HuH-7 (cell line): ENCODE measurements at regions not wholly inside any gene's neighbourhood (a gene's known extent, or its start where the extent isn't known, plus 50 kb on each side); places are given as distances from the start of the nearest gene placed in this dataset.

Experiments used
- DNase-seq: peaks from one replicate; pipeline ENCODE4 v3.0.0; 2011; ENCODE audit warnings: low spot score

DNA sequence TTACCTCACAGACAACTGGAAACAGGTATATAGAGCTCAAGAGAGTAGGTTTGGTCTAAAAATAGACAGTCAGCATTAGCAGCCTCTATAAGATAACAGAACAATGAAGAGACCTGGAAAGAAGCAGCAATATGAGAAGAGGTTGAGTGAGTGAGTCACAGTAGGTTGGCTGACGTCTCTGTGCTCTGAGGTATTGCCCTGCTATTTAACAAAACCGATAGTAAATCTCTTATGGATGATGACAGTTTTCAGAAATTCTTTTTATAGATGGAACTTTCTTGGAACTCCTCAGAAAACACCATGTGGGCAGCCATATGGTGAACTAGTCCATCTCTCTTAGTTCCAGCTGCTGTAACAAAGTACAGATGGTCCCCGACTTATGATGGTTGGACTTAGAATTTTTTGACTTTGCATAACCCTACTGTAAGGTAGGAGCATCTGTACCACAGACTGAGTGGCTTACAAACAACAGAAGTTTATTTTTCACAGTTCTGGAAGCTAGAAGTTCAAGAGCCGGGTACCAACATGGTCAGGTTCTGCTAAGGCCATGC, 123.5 kb downstream of the MBD2 start:
- no peak for DNase-seq

DNA sequence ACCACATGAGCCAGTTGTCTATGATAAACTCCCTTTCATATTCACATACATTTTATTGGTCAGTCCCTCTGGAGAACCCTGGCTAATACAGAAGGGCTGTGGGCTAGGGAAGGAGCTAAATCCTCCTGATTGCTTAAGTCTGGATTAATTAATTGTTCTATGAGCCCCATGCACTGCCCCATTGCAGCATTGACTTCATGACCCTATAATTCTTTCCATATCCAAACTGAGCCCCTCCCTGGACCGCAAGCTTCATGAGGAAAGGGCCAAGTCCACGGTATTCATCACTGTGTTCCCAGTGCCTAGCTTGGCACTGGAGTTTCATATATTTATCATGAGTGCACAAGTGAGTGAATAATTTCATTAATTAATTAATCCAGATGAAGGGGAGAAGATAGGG, 124.0 kb downstream of the MBD2 start:
- no peak for DNase-seq

- no peak for DNase-seq
Observed at GRCh38 chr18:54094474-54094873, 130.0 kb downstream of the MBD2 start.

GRCh38 chr18:54090856-54091255, 133.6 kb downstream of the MBD2 start:
- no peak for DNase-seq

DNA sequence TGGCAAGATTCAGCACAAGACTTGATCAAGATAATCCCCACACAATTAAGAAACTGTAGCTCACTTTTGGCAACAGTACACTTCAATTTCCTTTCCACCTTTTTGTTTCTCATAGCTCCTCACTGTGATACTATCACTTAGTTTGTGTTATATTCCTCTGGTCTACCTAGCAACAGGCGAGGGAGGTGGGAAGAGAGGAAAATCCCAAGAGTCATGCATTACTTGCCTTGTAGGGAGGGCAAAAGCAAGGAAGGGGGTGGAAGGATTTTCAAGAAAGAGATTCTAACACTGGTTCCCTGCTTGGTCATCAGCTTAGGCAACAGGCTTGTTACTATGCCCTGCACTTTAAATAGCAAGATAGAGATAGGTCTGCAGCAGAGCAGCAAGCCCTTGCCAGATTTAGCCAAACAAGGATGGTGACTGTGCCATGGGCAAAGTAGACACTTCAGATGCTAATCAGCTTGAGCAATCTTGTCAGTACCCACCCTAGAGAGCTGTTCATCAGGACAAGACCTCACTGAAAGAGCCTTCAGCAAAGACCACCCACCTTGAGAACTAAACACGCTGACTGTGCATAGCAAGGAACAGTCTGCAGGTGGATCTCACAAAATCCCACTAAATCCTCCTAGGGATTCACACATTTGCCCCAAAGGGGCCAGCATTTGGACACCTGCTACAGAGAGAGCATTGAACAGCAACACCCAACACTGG, 134.6 kb downstream of the MBD2 start:
- DNase-seq, result no peak

DNA sequence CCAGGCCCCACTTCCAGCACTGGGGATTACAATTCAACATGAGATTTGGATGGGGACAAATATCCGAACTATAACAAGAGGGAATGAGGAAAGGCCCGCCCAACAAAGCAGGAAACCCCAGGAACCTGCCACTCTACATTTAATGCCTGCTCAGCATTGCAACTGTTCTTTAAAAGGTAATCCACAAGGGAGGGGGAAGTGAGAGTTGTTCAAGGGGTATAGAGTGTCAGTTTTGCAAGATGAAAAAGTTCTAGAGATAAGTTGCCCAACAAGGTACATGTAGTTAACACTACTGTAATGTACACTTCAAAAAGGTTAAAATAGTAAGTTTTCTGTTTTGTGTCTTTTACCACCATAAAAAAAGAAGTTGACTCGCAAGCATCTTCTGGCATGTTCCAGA, 137.6 kb downstream of the MBD2 start:
- no peak for DNase-seq

- DNase-seq, result no peak
Observed at GRCh38 chr18:54086046-54086802, 138.2 kb downstream of the MBD2 start.

DNA sequence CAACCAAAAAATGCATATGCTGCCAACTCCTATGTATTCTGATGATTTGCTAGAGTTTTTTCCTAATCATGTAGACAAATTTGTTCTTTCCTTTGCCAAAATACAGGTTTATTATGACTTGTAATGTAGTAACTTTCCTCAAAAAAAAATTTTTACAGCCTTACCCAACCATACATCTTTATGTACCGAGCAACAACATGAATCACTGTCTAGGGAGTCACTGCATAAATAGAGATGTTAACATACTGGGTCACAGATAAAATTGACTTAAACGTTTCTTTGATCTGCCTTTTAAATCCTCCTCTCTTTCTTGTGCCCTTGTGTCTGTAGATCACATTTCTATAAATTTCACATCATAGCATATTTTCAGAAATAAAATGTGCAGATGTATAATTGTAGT, 143.6 kb downstream of the MBD2 start:
- DNase-seq, result no peak

DNA sequence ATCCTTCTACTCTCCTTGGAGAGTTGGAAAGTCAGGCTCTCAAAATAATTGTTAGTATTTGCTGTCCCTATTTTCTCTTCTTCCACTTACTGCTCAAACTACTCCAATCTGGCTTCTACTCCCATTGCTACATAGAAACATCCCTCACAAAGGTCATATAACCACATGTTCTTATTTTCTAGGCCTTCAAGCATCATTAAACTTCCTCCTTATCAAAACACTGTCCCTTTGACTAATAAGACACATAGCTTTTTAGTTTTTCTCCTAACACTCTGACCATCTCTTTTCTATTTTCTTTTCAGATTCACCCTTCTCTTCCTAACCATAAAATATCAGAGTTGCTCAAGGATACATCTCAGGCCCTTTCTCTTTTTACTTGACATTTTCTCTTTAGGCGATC, 148.3 kb downstream of the MBD2 start:
- no peak for DNase-seq

DNA sequence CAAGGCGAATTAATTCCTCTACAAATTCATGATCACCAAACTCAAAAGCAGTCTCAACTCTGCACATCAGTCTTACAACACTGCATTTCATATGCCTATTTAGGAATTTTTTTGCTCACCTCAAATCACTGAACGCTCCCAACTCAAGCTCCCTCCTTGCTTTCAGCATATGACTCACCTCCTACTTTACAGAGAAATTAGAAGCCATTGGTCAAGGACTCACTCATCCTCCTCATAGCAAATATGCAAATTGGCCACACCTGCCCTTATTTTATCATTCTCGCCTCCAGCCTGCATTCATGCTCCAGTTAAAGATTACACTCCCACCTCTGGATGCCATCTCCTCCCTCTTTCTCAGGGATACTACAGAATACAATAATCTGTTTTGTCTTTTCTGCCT, 148.8 kb downstream of the MBD2 start:
- no peak for DNase-seq

GRCh38 chr18:54069729-54070128, 154.7 kb downstream of the MBD2 start:
- DNase-seq, result no peak

- DNase-seq, result no peak
Observed at GRCh38 chr18:54060343-54061005, 164.0 kb downstream of the MBD2 start.

DNA sequence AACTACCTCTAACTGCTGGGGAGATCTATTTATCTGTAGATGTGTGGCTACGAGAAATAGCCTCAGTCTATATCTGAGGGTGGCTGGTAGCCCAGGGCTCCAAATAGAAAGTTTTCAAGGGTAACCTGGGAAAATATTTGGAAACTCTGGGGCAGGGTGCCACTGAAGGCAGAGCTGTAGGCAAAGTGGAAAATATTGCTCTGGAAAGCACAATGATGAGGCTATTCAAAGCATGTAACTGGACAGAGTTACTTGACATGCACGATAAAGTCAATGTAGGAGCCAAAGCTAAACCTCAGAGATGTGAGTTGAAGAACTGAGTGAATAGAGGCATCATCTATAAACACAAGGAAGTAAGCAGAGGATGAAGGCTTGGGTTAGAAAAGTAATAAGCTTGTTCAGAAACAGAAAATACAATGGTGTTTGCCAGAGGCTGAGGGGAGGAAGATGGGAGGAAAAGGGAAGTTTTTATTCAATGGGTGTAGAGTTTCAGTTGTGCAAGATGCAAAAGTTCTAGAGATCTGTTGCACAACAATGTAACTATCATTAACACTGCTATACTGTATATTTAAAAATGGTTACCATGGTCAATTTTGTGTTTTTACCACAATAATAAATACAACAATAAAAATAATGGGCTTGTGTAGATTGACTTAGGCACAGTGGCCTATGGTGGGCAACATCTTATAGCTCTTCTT, 171.6 kb downstream of the MBD2 start:
- DNase-seq, result no peak

DNA sequence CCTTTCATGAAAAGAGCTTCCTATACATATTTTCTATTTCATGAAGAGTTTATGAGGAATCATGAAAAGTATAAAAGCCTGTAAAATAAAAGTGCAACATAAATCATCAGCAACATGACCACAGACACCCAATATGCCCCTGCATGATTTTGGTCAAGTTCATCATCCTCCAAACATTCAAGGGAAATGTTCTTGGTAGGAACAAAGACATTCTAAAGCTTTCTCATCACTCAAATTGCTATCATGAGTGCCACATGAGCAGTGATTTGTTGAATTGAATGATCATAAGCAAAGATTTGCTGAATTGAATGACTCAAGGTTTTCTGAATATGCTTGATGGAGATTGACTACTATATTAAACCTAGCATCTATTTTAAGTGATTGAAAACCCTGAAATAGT, 172.2 kb downstream of the MBD2 start:
- no peak for DNase-seq

GRCh38 chr18:54043484-54044251, 180.8 kb downstream of the MBD2 start:
- DNase-seq, result no peak

DNA sequence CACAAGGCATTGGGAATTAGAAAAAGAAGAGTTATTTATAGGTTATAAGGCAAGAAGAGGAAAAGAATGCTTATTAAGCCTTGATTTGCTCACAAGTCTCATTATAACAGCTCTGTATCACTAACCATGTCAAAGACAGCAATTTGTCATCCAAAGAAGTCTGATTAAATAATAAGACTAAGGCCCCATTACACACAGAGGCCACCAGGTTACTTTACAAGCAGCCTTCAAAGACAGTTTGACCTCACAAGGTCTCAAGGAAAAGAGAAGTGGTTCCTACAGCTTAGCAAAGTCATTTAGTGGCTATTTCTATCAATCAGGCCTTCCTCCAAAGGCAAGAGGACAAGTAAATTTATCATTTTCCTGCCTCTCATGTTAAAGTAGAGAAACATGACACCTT, 188.5 kb downstream of the MBD2 start:
- no peak for DNase-seq

DNA sequence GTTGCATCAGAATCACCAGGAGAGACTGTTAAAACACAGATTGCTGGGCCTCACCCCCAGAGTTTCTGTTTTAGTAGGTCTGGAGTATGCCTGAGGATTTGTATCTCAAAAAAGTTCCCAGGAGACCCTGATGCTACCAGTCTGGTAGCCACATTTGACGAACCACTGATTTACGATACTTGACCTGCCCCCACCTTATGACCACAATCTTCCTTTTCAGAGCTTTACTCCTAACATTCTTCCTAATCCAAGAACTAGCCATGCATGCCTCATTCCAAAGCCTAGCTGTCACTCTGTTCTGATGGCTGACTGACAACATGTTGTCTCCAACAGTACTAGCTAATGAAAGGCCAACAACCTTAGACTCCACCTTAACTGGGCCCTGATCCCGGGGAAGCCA, 191.4 kb downstream of the MBD2 start:
- no peak for DNase-seq

GRCh38 chr18:54032412-54032811, 192.1 kb downstream of the MBD2 start:
- no peak for DNase-seq

DNA sequence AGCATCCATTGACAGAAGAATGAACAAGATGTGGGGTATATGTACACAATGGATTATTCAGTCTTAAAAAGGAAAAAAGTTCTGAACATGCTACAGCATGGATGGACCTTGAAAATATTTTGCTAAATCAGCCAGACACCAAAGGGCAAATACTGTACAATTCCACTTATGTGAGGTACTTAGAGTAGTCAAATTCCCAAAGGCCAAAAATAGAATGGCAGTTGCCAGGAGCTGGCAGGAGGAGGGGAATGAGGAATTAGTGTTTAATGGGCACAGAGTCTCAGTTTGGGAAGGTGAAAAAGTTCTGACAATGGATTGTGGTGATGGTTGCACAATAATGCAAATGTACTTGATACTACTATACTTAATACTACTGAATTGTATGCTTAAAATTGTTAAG, 193.2 kb downstream of the MBD2 start:
- no peak for DNase-seq

GRCh38 chr18:54030434-54030833, 194.0 kb downstream of the MBD2 start:
- no peak for DNase-seq

DNA sequence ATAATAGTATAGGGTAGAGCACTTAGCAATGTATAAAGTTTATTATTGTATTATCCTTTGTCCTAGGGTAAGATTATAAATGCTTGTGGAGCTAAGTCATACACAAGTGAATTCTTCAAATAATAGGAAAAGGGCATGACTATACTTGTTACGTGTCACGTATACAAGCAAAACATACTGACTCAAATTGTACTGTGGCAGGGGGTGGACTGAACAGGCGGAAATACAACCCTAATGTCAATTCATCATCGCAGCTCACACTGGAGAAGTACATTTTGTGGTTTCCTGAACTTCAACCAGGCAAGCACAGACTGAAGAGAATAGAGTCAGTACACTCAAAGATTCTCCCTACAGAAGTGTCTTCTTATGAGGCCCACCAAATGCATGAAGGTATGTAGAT, 201.0 kb downstream of the MBD2 start:
- DNase-seq, result no peak

GRCh38 chr18:54020966-54021365, 203.5 kb downstream of the MBD2 start:
- no peak for DNase-seq
